DND-41 (cell line): ENCODE measurements at regions not wholly inside any gene's neighbourhood (a gene's known extent, or its start where the extent isn't known, plus 50 kb on each side); places are given as distances from the start of the nearest gene placed in this dataset.

Experiments
- ATAC-seq: fragments of 200-7000 bp; cut with Tn5 transposase; 3 replicates; pipeline ENCODE4 v1.9.1; 2021; ENCODE audit warnings: low read depth; ENCODE audit not compliant: insufficient read depth
- DNase-seq: peaks from one replicate; pipeline ENCODE4 v3.0.0-alpha.2; 2020
- H2AFZ ChIP-seq: 2 replicates; pipeline ENCODE4 v1.6.0; 2012; ENCODE audit warnings: low read depth, low read length
- H3K27ac ChIP-seq: 2 replicates; pipeline ENCODE4 v1.5.1; 2012; ENCODE audit warnings: low read length, inconsistent platforms
- H3K27me3 ChIP-seq: fragments of 200-600 bp; sonication (generic); 2 replicates; pipeline ENCODE4 v1.6.0; 2012; ENCODE audit warnings: low read length, mild to moderate bottlenecking, inconsistent platforms; ENCODE audit not compliant: insufficient read depth, poor library complexity
- H3K36me3 ChIP-seq: 2 replicates; pipeline ENCODE4 v1.5.1; 2012; ENCODE audit warnings: low read length, inconsistent platforms; ENCODE audit not compliant: insufficient read depth
- H3K4me1 ChIP-seq: 2 replicates; pipeline ENCODE4 v1.5.1; 2012; ENCODE audit warnings: mild to moderate bottlenecking, low read length; ENCODE audit not compliant: insufficient read depth
- H3K4me2 ChIP-seq: 2 replicates; pipeline ENCODE4 v1.6.0; 2012; ENCODE audit warnings: mild to moderate bottlenecking, moderate library complexity, low read length, inconsistent platforms; ENCODE audit not compliant: insufficient read depth
- H3K4me3 ChIP-seq, 2 experiments: fragments of 200-600 bp in 1 of 2; shearing (Covaris generic) in 1 of 2; 2 replicates each; pipeline ENCODE4 v1.5.1; 2012 to 2016; ENCODE audit warnings: inconsistent platforms in 2 of 2, low read length in 2 of 2, mild to moderate bottlenecking in 2 of 2, low read depth in 1 of 2, moderate library complexity in 1 of 2
- H3K79me2 ChIP-seq: 2 replicates; pipeline ENCODE4 v1.6.0; 2012; ENCODE audit warnings: low read length, inconsistent platforms; ENCODE audit not compliant: insufficient read depth
- H3K9ac ChIP-seq: 2 replicates; pipeline ENCODE4 v1.6.0; 2012; ENCODE audit warnings: low read depth, mild to moderate bottlenecking, inconsistent platforms, low read length, moderate library complexity
- H3K9me3 ChIP-seq: 2 replicates; pipeline ENCODE4 v1.5.1; 2012; ENCODE audit warnings: low read length, moderate library complexity, mild to moderate bottlenecking, inconsistent platforms; ENCODE audit not compliant: insufficient read depth, severe bottlenecking
- H4K20me1 ChIP-seq: 2 replicates; pipeline ENCODE4 v1.6.0; 2012; ENCODE audit warnings: low read length; ENCODE audit not compliant: insufficient read depth
- EZH2 ChIP-seq: IDR thresholded peaks from 3 replicates; pipeline ENCODE4 v1.6.1; 2012; ENCODE audit warnings: borderline replicate concordance, low read depth, mild to moderate bottlenecking, moderate library complexity, low read length, inconsistent platforms; ENCODE audit not compliant: severe bottlenecking
- TF ChIP-seq, protein P1 (sequence below): IDR thresholded peaks from 2 replicates; pipeline ENCODE4 v1.5.1; 2012; ENCODE audit warnings: borderline replicate concordance, low read length, moderate library complexity, mild to moderate bottlenecking; ENCODE audit not compliant: poor library complexity, severe bottlenecking; ENCODE audit errors: extremely low read depth

DNA sequence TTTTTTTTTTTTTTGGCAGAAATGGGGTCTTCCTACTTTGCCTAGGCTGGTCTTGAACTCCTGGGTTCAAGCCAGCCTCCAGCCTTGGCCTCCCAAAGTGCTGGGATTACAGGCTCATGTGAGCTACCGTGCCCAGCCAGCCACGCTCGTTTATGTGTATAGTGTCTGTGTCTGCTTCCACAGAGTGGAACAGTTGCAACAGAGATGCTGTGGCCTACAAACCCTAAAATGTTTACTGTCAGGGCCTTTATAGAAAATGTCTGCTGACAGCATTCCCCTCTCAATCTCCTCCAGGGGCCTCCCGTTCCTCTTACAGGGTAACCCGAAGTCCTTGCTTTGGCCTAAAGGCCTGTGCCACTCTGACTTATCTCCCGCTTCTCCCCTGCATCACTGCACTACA is 87.6 kb upstream of the LEP start:
- ATAC-seq, result no peak
- no peaks in the 10 kb centered on the region for H4K20me1 ChIP-seq
- H2AFZ ChIP-seq, result no peak overlapping the region
- H3K36me3 ChIP-seq, result no peaks in the 10 kb centered on the region
- H3K4me2 ChIP-seq, result no peak overlapping the region
- H3K4me1 ChIP-seq, result no peaks in the 10 kb centered on the region
- DNase-seq, result no peak
- TF ChIP-seq, protein P1, sequence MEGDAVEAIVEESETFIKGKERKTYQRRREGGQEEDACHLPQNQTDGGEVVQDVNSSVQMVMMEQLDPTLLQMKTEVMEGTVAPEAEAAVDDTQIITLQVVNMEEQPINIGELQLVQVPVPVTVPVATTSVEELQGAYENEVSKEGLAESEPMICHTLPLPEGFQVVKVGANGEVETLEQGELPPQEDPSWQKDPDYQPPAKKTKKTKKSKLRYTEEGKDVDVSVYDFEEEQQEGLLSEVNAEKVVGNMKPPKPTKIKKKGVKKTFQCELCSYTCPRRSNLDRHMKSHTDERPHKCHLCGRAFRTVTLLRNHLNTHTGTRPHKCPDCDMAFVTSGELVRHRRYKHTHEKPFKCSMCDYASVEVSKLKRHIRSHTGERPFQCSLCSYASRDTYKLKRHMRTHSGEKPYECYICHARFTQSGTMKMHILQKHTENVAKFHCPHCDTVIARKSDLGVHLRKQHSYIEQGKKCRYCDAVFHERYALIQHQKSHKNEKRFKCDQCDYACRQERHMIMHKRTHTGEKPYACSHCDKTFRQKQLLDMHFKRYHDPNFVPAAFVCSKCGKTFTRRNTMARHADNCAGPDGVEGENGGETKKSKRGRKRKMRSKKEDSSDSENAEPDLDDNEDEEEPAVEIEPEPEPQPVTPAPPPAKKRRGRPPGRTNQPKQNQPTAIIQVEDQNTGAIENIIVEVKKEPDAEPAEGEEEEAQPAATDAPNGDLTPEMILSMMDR, result no peak
- no peak for TF ChIP-seq EZH2
- no peak overlapping the region for H3K9ac ChIP-seq
- no peaks in the 10 kb centered on the region for H3K79me2 ChIP-seq
- no peak overlapping the region for H3K4me3 ChIP-seq
- no peaks in the 10 kb centered on the region for H3K9me3 ChIP-seq
- peaks cover 14% of the 10 kb centered on the region for H3K27me3 ChIP-seq
- H3K27ac ChIP-seq, result no peak overlapping the region

DNA sequence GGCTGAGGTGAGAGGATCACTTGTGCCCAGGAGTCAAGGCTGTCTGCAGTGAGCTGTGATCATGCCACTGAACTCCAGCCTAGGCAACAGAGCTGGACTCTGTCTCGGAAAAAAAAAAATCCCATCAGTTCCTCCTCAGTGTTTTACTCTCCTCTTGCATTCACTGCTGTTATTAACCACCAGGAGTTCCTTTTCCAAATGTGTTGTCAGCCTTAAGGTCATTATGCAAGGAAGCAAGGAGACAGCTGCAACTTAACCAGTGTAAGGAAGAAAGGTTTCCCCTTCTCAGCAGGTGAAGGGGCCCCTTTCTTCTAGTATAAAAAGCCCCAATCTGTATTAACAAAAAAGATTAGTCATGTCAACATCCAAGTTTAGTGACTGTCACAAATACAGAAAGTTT is 86.6 kb upstream of the LEP start:
- no peak for TF ChIP-seq EZH2
- TF ChIP-seq, protein P1, result no peak
- no peak overlapping the region for H3K27ac ChIP-seq
- no peaks in the 10 kb centered on the region for H3K4me1 ChIP-seq
- H2AFZ ChIP-seq, result no peak overlapping the region
- no peaks in the 10 kb centered on the region for H3K79me2 ChIP-seq
- ATAC-seq (no peak), DNase-seq (no peak)
- H3K4me2 ChIP-seq, result no peak overlapping the region
- H3K36me3 ChIP-seq, result no peaks in the 10 kb centered on the region
- H3K9ac ChIP-seq, result no peak overlapping the region
- no peaks in the 10 kb centered on the region for H4K20me1 ChIP-seq
- H3K27me3 ChIP-seq, result peaks cover 14% of the 10 kb centered on the region
- no peak overlapping the region for H3K4me3 ChIP-seq
- H3K9me3 ChIP-seq, result no peaks in the 10 kb centered on the region

DNA sequence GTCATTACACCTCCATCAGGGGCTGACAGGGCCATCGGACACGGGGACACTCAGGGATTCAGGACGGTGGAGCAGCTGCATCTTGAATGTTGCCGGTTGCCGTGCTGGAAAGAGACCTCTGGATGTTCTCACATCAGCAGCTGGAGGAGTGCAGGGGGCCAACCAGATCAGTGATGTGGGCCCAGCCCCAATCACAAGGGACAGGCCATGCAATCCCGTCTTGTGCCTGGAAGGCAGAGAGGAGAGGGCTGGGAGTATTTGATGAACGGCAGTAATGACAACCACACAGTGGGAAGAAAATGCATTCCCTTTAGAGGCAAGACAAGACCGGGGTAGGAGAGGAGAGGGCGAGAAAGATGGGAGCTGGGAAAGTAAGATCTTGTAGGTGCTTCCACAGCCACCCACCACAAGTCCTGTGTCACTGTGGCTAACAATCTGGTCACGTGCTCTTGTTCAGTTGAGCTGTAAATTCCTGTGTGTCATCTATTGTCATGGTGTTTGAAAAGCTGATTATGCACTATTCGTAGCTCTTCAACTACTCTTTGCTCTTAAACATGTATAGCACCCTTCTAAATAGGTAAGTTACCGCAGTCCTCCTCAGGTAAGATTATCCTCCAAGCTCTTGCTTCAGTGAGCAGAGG is 85.9 kb upstream of the LEP start:
- H3K4me1 ChIP-seq, result no peaks in the 10 kb centered on the region
- no peak overlapping the region for H3K4me3 ChIP-seq
- H3K4me2 ChIP-seq, result no peak overlapping the region
- H3K9ac ChIP-seq, result no peak overlapping the region
- no peak overlapping the region for H3K27ac ChIP-seq
- no peak for ATAC-seq
- no peak overlapping the region for H2AFZ ChIP-seq
- no peak for DNase-seq
- no peaks in the 10 kb centered on the region for H3K79me2 ChIP-seq
- no peaks in the 10 kb centered on the region for H4K20me1 ChIP-seq
- peaks cover 19% of the 10 kb centered on the region for H3K27me3 ChIP-seq
- H3K9me3 ChIP-seq, result no peaks in the 10 kb centered on the region
- H3K36me3 ChIP-seq, result no peaks in the 10 kb centered on the region
- TF ChIP-seq, protein P1, result no peak
- no peak for TF ChIP-seq EZH2
